CD4-positive, CD25-positive, alpha-beta regulatory T cell (primary cell): ENCODE measurements at regions not wholly inside any gene's neighbourhood (a gene's known extent, or its start where the extent isn't known, plus 50 kb on each side); places are given as distances from the start of the nearest gene placed in this dataset.

ENCODE experiments used
- ATAC-seq, 2 donors: fragments of 150-1000 bp; cut with Tn5 transposase; one replicate each; pipeline ENCODE4 v1.10.0; 2021; ENCODE audit warnings: low read depth in 2 of 2, moderate number of reproducible peaks in 2 of 2, moderate library complexity in 1 of 2
- DNase-seq, 3 donors: peaks; one replicate each; pipeline versions ENCODE4 v3.0.0 to v3.0.0-alpha.2; 2012 to 2022; ENCODE audit warnings: mixed read lengths in 1 of 3
- H3K27ac ChIP-seq: one replicate; pipeline ENCODE4 v1.7.0; 2013; ENCODE audit warnings: mild to moderate bottlenecking, low read length; ENCODE audit not compliant: insufficient read depth, poor library complexity, severe bottlenecking
- H3K27me3 ChIP-seq: one replicate; pipeline ENCODE4 v1.7.0; 2013; ENCODE audit warnings: low read length; ENCODE audit not compliant: control insufficient read depth, insufficient read depth
- H3K36me3 ChIP-seq: one replicate; pipeline ENCODE4 v1.7.0; 2013; ENCODE audit warnings: mild to moderate bottlenecking, low read length, moderate library complexity; ENCODE audit not compliant: control insufficient read depth, insufficient read depth
- H3K4me1 ChIP-seq: 2 replicates; pipeline ENCODE4 v1.7.0; 2013; ENCODE audit warnings: mild to moderate bottlenecking, low read length; ENCODE audit not compliant: insufficient read depth, control insufficient read depth, poor library complexity, severe bottlenecking
- H3K4me3 ChIP-seq: one replicate; pipeline ENCODE4 v1.7.0; 2013; ENCODE audit warnings: low read depth, mild to moderate bottlenecking, low read length, moderate library complexity
- H3K9me3 ChIP-seq, 2 experiments: 1 replicate in 1 of 2; 2 replicates in 1 of 2; pipeline ENCODE4 v1.7.0; 2013; ENCODE audit warnings: low read length in 2 of 2, mild to moderate bottlenecking in 1 of 2, moderate library complexity in 1 of 2; ENCODE audit not compliant: control insufficient read depth in 2 of 2
- H3K27ac Mint-ChIP-seq, 3 donors: one replicate each; pipeline ENCODE4 v1.8.0; 2020 to 2022; ENCODE audit warnings: mild to moderate bottlenecking in 3 of 3, mixed read lengths in 3 of 3, moderate library complexity in 2 of 3
- H3K27me3 Mint-ChIP-seq: one replicate; pipeline ENCODE4 v1.8.0; 2022; ENCODE audit warnings: mild to moderate bottlenecking, mixed read lengths
- H3K36me3 Mint-ChIP-seq: one replicate; pipeline ENCODE4 v1.8.0; 2020; ENCODE audit warnings: mixed read lengths
- H3K4me1 Mint-ChIP-seq, 4 donors: one replicate each; pipeline ENCODE4 v1.8.0; 2020 to 2022; ENCODE audit warnings: mixed read lengths in 4 of 4, mild to moderate bottlenecking in 1 of 4
- H3K4me3 Mint-ChIP-seq, 4 donors: one replicate each; pipeline ENCODE4 v1.8.0; 2020 to 2022; ENCODE audit warnings: mild to moderate bottlenecking in 4 of 4, mixed read lengths in 4 of 4, moderate library complexity in 3 of 4
- H3K9me3 Mint-ChIP-seq, 7 donors: one replicate each; pipeline ENCODE4 v1.8.0; 2020 to 2022; ENCODE audit warnings: mixed read lengths in 7 of 7, mild to moderate bottlenecking in 3 of 7, moderate library complexity in 2 of 7

DNA sequence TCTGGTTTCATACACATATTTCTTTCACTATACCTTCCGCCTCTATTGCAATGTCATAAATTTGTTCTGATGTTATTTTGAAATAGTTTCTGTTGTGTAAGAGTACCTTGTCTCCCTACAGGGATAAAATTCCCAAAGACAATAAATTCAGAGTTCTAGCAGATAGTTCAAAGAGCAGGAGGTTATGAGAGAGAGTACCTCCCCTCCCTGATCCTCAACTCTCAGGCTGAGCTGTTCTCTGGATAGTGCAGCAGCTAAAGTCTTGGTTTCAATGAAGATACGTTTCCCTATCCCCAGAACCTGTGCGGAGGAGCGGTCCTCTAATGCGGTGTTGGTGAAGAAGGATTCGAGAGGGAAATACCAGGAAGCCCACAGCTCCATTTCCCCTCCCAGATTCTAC is 190.2 kb upstream of the CPHXL start:
- Histone ChIP-seq H3K4me3 (no peak overlapping the region), H3K27ac (no peak overlapping the region), H3K27me3 (no peaks in the 10 kb centered on the region), H3K36me3 (no peaks in the 10 kb centered on the region), H3K9me3 (no peaks in the 10 kb centered on the region), H3K4me1 (no peaks in the 10 kb centered on the region)
- H3K36me3 Mint-ChIP-seq: no peaks in the 10 kb centered on the region
- no peak overlapping the region for H3K4me3 Mint-ChIP-seq
- no peaks in the 10 kb centered on the region for H3K27me3 Mint-ChIP-seq
- no peak for DNase-seq
- H3K9me3 Mint-ChIP-seq: peaks cover 0 to 1% (median 0%) of the 10 kb centered on the region in 7 donors
- H3K4me1 Mint-ChIP-seq: no peaks in the 10 kb centered on the region
- ATAC-seq: no peak
- no peak overlapping the region for H3K27ac Mint-ChIP-seq

DNA sequence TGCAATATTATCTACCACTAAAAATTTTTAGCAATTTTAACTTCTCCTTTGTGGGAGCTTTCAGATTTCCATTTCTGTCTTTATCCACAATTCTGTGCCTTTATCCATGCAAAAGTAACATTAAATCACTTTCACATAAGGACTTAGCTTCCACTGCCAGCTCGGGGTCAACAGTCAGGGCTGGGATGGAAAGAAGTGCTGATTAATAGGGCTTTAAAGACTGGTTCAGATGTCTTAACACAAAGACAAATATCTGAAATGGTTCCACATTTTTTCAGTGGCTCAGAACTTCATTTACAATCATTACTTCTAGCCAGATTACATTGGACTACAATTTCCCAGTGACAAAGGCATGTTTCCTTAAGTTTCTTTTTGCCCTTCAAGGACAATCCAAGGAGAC is 191.8 kb upstream of the CPHXL start:
- Mint-ChIP-seq H3K27me3 (no peaks in the 10 kb centered on the region), H3K4me3 (no peak overlapping the region), H3K36me3 (no peaks in the 10 kb centered on the region), H3K9me3 (peaks cover 0 to 1% (median 0%) of the 10 kb centered on the region in 7 donors), H3K4me1 (no peaks in the 10 kb centered on the region), H3K27ac (no peak overlapping the region)
- no peak overlapping the region for H3K4me3 ChIP-seq
- ATAC-seq (no peak), DNase-seq (no peak)
- H3K27ac ChIP-seq: no peak overlapping the region
- no peaks in the 10 kb centered on the region for H3K27me3 ChIP-seq
- H3K9me3 ChIP-seq: no peaks in the 10 kb centered on the region
- H3K36me3 ChIP-seq: no peaks in the 10 kb centered on the region
- H3K4me1 ChIP-seq: no peaks in the 10 kb centered on the region

DNA sequence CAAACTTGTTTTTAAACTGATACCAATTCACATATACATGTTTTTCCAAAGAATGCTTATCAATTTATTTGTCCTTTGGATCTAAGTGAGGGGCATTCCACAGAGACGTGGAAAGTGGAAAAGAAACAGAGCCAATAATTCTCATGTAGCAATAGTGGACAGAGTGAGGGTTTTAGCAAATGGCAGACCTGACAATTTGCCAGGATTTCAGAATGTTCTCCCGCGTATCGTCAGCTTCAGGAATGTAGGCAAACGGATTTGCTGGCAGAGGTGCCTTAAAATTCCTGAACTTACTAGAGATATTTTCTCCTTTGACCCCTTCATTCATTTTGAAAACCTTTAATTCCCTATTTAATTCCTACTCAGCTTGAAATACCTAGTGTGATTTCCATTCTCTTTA is 193.4 kb upstream of the CPHXL start:
- ATAC-seq (no peak), DNase-seq (no peak)
- Mint-ChIP-seq H3K27me3 (no peaks in the 10 kb centered on the region), H3K9me3 (peaks cover 0 to 1% (median 0%) of the 10 kb centered on the region in 7 donors), H3K36me3 (no peaks in the 10 kb centered on the region), H3K4me3 (no peak overlapping the region), H3K27ac (no peak overlapping the region), H3K4me1 (no peaks in the 10 kb centered on the region)
- H3K9me3 ChIP-seq: no peaks in the 10 kb centered on the region
- no peak overlapping the region for H3K27ac ChIP-seq
- H3K4me3 ChIP-seq: no peak overlapping the region
- no peaks in the 10 kb centered on the region for H3K36me3 ChIP-seq
- no peaks in the 10 kb centered on the region for H3K4me1 ChIP-seq
- H3K27me3 ChIP-seq: no peaks in the 10 kb centered on the region

DNA sequence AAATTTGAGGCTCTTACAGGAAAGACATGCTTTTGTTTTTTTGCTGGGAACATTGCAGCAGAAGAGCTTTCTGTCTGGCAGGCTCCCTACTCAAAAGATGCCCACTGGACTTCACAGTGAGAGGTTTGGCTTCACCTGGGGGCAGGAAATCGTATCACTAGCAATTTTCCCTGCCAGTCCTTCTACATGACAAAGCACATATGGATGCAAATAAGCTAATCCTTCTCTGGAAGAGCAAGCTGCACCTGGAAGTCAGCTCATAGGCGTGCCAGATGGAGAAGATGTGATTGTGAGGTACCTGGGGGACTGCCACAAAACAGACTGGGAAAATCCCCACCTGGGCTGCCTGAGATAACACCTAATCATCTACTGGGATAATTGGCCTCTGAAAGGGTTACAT is 195.0 kb upstream of the CPHXL start:
- peaks cover 0 to 3% (median 0%) of the 10 kb centered on the region in 7 donors for H3K9me3 Mint-ChIP-seq
- no peak for DNase-seq
- Histone ChIP-seq H3K27me3 (no peaks in the 10 kb centered on the region), H3K27ac (no peak overlapping the region), H3K9me3 (no peaks in the 10 kb centered on the region), H3K36me3 (no peaks in the 10 kb centered on the region), H3K4me1 (no peaks in the 10 kb centered on the region), H3K4me3 (no peak overlapping the region)
- no peaks in the 10 kb centered on the region for H3K36me3 Mint-ChIP-seq
- H3K4me1 Mint-ChIP-seq: no peaks in the 10 kb centered on the region
- H3K27me3 Mint-ChIP-seq: no peaks in the 10 kb centered on the region
- H3K4me3 Mint-ChIP-seq: no peak overlapping the region
- no peak for ATAC-seq
- no peak overlapping the region for H3K27ac Mint-ChIP-seq

DNA sequence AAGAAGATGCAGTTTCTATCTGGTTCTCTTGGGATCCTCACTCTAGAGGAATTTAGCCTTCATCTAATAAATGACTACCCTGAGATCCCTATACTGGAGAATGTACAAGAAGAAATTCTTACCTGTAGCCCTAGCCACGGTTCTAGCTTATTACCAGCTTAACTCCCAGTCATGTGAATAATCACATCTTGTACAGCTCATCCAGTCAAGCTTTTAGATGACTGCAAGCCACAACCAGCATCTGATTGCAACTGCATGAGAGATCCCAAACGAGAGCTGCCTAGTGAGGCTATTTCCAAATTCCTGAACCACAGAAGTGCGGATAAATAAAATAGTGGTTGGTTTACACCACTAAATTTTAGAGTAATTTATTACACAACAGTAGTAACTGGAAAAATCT is 196.0 kb upstream of the CPHXL start:
- H3K4me1 ChIP-seq: no peaks in the 10 kb centered on the region
- no peak overlapping the region for H3K27ac Mint-ChIP-seq
- no peak overlapping the region for H3K27ac ChIP-seq
- H3K36me3 Mint-ChIP-seq: no peaks in the 10 kb centered on the region
- no peaks in the 10 kb centered on the region for H3K27me3 ChIP-seq
- ATAC-seq: no peak
- no peaks in the 10 kb centered on the region for H3K4me1 Mint-ChIP-seq
- no peak overlapping the region for H3K4me3 ChIP-seq
- no peak overlapping the region for H3K4me3 Mint-ChIP-seq
- H3K36me3 ChIP-seq: no peaks in the 10 kb centered on the region
- H3K9me3 Mint-ChIP-seq: peaks cover 0 to 3% (median 0%) of the 10 kb centered on the region in 7 donors
- no peaks in the 10 kb centered on the region for H3K9me3 ChIP-seq
- no peaks in the 10 kb centered on the region for H3K27me3 Mint-ChIP-seq
- DNase-seq: no peak

DNA sequence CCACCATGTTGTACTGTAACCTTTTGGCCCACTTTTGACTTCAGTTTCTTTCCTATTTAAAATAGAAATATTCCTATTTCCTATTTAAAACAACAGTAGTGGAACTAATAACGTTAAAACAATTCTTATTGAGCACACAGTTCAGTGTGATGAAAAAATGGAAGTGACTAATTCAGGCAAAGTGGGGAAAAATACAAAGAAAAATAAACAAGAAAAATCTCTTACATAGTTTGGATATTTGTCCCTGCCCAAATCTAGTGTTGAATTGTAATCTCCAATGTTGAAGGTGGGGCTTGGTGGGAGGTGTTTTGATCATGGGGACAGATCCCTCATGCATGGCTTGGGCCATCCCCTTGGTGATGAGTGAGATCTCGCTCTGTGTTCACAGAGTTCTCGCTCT is 198.1 kb upstream of the CPHXL start:
- Mint-ChIP-seq H3K4me3 (no peak overlapping the region), H3K9me3 (peaks cover 0 to 8% (median 5%) of the 10 kb centered on the region in 7 donors)
- H3K36me3 ChIP-seq: no peaks in the 10 kb centered on the region

DNA sequence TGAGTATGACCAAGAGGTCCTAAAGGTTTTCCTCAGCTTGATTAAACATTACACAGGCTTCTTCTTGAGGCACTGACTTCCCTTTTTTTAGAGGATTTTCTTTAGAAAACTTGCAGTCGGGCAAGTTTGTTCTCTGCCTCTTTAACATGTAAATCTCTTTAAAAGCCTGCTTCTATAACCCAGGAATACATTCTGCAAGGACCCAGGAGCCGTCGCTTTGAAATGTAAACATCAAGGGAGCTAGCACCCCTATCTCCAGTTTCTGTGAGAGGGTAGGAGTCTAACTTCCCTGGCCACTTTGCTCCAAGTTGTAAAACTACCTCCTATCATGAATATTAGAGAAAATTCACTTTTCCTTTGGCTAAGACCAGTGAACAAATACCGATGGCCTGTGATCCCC is 201.5 kb upstream of the CPHXL start:
- Mint-ChIP-seq H3K4me1 (no peaks in the 10 kb centered on the region), H3K27me3 (peaks cover 6% of the 10 kb centered on the region), H3K9me3 (peaks cover 0 to 11% (median 5%) of the 10 kb centered on the region in 7 donors), H3K27ac (no peak overlapping the region), H3K36me3 (no peaks in the 10 kb centered on the region), H3K4me3 (no peak overlapping the region)
- no peak overlapping the region for H3K27ac ChIP-seq
- DNase-seq (no peak), ATAC-seq (no peak)
- H3K4me3 ChIP-seq: no peak overlapping the region
- H3K9me3 ChIP-seq: no peaks in the 10 kb centered on the region
- no peaks in the 10 kb centered on the region for H3K36me3 ChIP-seq
- H3K4me1 ChIP-seq: no peaks in the 10 kb centered on the region
- no peaks in the 10 kb centered on the region for H3K27me3 ChIP-seq

More for the DNA sequence above, 198.1 kb upstream of the CPHXL start:
- H3K27ac ChIP-seq: no peak overlapping the region
- peaks cover 6% of the 10 kb centered on the region for H3K27me3 Mint-ChIP-seq
- H3K9me3 ChIP-seq: no peaks in the 10 kb centered on the region
- no peaks in the 10 kb centered on the region for H3K27me3 ChIP-seq
- no peak overlapping the region for H3K4me3 ChIP-seq
- DNase-seq: no peak
- H3K36me3 Mint-ChIP-seq: no peaks in the 10 kb centered on the region
- H3K4me1 ChIP-seq: no peaks in the 10 kb centered on the region
- no peak for ATAC-seq
- H3K27ac Mint-ChIP-seq: no peak overlapping the region
- no peaks in the 10 kb centered on the region for H3K4me1 Mint-ChIP-seq

DNA sequence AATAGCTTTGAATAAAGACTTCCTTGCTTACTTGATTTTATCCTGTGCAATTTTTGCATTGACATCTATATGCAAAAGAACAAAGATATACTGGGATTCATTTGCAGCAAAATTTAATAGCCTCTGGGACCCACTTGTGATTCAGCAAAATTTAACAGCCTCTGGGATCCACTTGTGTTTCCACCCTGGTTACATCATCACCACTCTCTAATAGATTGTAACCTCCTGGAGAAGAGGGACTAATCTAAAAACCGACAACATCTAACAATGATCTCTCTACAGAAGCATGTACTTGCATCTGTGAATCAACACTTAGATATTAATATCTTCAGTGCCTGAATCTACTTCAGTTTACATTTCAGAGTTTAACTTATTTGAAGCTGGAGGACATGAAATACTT is 202.0 kb upstream of the CPHXL start:
- Histone ChIP-seq H3K4me3 (no peak overlapping the region), H3K4me1 (no peaks in the 10 kb centered on the region), H3K27me3 (no peaks in the 10 kb centered on the region), H3K9me3 (no peaks in the 10 kb centered on the region), H3K36me3 (no peaks in the 10 kb centered on the region), H3K27ac (no peak overlapping the region)
- no peak for ATAC-seq
- Mint-ChIP-seq H3K4me1 (no peaks in the 10 kb centered on the region), H3K4me3 (no peak overlapping the region), H3K9me3 (peaks cover 0 to 11% (median 5%) of the 10 kb centered on the region in 7 donors), H3K27ac (no peak overlapping the region), H3K27me3 (peaks cover 6% of the 10 kb centered on the region), H3K36me3 (no peaks in the 10 kb centered on the region)
- DNase-seq: no peak
